ENCODE measurements at regions not wholly inside any gene's neighbourhood (a gene's known extent, or its start where the extent isn't known, plus 50 kb on each side); places are given as distances from the start of the nearest gene placed in this dataset.
"Not testable (repeated sequence)": the region's sequence is repeated elsewhere in the genome, so short reads cannot be mapped to it uniquely, and the experiment has no call there.

DNA sequence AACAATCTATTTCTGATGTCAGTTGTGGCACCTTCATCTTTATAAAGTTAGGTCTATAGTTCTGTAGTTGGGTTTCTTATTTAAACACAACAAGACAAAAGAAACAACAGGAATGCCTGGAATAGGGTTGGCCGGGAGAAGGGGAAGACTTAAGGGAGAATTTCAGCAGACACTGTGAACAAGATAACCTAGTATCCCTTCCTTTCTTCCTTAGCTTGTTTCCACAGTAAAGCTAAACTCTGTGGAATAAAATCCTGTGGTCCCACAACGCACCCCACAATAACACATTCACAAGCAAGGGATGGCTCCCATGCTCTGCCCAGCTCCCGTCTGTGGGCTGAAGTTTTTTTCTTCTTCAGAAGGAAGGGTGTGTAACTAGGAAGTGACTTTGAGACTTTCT lies 124.9 kb upstream of the SMARCA2 start:
- TF ChIP-seq CTCF (IDR thresholded peaks at IDR 0.05; ENCODE audit: low read depth, low read length, missing control alignments) = no peak
- no peak for DNase-seq (ENCODE audit: extremely low read depth, low read depth)
- no peak overlapping the region for H3K4me3 ChIP-seq (replicated peaks; ENCODE audit: low read depth, low read length)

DNA sequence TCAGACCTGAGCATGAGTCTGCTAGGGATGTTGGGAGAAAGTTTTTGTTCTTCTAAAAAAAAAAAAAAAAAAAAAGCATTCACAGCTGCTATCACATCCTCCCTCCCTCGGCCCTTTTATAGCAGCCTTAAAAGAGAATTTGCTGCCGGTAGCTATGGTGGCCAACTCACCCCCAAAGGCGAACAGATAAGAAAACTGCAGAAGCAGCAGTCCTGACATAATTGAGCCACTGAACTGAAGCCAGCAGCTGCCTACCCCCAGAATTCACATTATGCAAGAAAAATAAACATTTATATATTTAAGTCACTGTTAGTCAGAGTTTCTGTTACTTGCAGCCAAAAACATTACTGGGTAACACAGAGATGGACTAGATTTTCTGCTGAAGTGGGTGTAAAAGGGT lies 124.3 kb upstream of the SMARCA2 start:
- TF ChIP-seq CTCF (IDR thresholded peaks at IDR 0.05; ENCODE audit: low read depth, low read length, missing control alignments) = no peak
- no peak for DNase-seq (ENCODE audit: extremely low read depth, low read depth)
- no peak overlapping the region for H3K4me3 ChIP-seq (replicated peaks; ENCODE audit: low read depth, low read length)

DNA sequence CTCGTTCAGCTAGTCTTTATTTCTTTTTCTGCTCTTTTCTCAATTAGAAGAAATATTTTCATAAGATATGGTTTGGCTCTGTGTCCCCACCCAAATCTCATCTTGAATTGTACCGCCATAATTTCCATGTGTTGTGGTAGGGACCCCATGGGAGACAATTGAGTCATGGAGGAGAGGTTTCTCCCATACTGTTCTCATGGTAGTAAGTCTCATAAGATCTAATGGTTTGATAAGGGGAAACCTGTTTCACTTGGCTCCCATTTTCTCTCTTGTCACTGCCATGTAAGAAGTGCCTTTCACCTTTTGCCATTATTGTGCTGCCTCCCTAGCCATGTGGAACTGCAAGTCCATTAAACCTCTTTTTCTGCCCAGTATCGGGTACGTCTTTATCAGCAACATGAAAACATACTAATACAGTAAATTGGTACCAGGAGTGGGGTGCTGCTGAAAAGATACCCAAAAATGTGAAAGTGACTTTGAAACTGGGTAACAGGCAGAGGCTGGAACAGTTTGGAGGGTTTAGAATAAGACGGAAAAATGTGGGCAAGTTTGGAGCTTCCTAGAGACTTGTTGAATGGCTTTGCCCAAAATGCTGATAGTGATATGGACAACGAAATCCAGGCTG lies 112.0 kb upstream of the SMARCA2 start:
- not testable (repeated sequence) for DNase-seq (ENCODE audit: extremely low read depth, low read depth); H3K4me3 ChIP-seq (replicated peaks; ENCODE audit: low read depth, low read length)

DNA sequence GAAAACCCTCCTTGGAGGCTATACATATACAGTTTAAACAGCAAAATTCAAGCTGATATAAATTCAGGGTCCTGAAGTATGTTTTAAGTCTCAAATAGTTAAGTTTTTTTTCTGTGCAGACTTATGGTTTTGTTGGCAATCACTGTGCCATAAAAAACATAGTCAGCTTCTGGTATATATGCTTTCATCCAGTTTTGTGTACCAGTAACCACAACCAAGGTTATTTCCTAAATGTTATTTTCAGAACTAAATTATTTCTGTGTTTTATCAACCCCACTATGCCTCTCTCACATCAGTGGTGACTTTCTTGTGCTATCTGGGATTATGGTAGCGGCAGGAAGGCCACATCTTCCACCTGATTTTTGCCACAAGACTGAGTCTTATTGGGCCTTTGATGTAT lies 107.7 kb upstream of the SMARCA2 start:
- TF ChIP-seq CTCF (IDR thresholded peaks at IDR 0.05; ENCODE audit: low read depth, low read length, missing control alignments) = no peak

DNA sequence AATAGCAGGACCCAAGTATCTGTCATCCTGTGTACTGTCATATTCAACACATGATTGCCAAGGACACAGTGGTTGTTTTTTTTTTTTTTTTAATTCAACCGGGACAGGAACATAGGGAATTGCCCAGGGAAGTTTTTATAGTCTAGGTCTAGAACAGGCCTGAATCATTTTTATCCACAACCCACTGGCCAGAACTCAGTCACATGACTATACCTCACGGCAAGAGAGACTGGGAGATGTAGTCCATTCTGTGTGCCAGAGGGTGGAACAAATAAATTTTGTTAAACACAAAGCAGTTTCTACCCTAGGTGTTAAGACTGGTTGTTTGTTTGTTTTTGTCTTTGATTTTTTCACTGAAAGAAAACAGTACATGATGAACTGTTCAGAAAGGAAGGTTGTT lies 105.8 kb upstream of the SMARCA2 start:
- no peak for DNase-seq (ENCODE audit: extremely low read depth, low read depth)
- no peak overlapping the region for H3K4me3 ChIP-seq (replicated peaks; ENCODE audit: low read depth, low read length)
- no peak for TF ChIP-seq CTCF (IDR thresholded peaks at IDR 0.05; ENCODE audit: low read depth, low read length, missing control alignments)

More for the DNA sequence above, 107.7 kb upstream of the SMARCA2 start:
- no peak overlapping the region for H3K4me3 ChIP-seq (replicated peaks; ENCODE audit: low read depth, low read length)
- DNase-seq (ENCODE audit: extremely low read depth, low read depth) = no peak

GRCh38 chr9:1910269-1910811 lies 104.8 kb upstream of the SMARCA2 start:
- no peak overlapping the region for H3K4me3 ChIP-seq (replicated peaks; ENCODE audit: low read depth, low read length)
- TF ChIP-seq CTCF (IDR thresholded peaks at IDR 0.05; ENCODE audit: low read depth, low read length, missing control alignments) = no peak
- DNase-seq (ENCODE audit: extremely low read depth, low read depth) = no peak

DNA sequence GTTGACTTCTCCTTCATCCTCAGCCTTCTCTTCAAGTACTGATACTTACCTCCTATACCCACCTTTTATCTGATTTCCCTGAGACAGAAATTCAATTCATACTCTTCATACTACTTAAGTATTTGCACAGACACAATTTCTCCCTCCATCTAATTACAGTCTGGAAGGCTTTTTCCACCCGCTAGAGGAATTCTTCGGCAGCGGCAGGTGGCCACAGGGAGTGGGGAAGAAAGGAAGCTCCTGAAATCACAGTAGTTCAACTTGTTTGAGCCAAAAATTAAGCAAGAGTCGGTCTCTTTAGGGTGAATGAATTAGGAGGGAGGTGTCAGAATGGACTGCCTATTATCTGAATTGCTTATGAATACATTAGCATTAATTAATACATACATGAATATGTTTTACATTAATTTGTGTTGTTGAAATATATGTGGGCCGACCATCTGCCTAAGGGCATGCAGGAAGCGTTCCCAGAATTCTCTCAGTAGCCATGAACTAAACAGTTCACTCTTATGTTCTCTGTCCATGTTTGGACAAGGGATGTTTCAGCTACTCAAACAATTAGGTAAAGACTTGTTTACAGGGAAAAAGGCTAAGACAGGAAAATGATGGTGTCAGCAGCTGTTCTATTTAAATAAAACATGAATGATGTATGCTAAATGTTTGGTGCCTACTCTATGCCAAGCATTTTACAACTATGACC lies 101.4 kb upstream of the SMARCA2 start:
- no peak for TF ChIP-seq CTCF (IDR thresholded peaks at IDR 0.05; ENCODE audit: low read depth, low read length, missing control alignments)
- no peak for DNase-seq (ENCODE audit: extremely low read depth, low read depth)
- H3K4me3 ChIP-seq (replicated peaks; ENCODE audit: low read depth, low read length) = no peak overlapping the region
